HEK293 (cell line): ENCODE measurements at regions not wholly inside any gene's neighbourhood (a gene's known extent, or its start where the extent isn't known, plus 50 kb on each side); places are given as distances from the start of the nearest gene placed in this dataset.

Experiments
- CTCF ChIA-PET: fragments of 350-600 bp; formaldehyde crosslinking; extraction: SDS; loops from one replicate; lab custom pipeline; 2021; ENCODE audit warnings: antibody characterized with exemption; lab: Yijun Ruan, JAX
- POLR2A ChIA-PET: fragments of 300-600 bp; formaldehyde crosslinking; extraction: SDS; loops from one replicate; lab custom pipeline; 2020; ENCODE audit warnings: antibody characterized with exemption, inconsistent platforms; lab: Yijun Ruan, JAX
- H3K27ac ChIP-seq: fragments of 200-500 bp; sonication (Bioruptor generic); 2 replicates; pipeline ENCODE4 v1.5.1; 2014; ENCODE audit warnings: low read depth, low read length, control low read depth, inconsistent platforms; ENCODE audit errors: extremely low read depth
- H3K36me3 ChIP-seq, 2 experiments: fragments of 200-500 bp in 1 of 2; sonication (Bioruptor generic) in 1 of 2; 1 replicate in 1 of 2; 2 replicates in 1 of 2; pipeline ENCODE4 v1.5.1; 2014 to 2017; ENCODE audit warnings: inconsistent platforms in 2 of 2, low read length in 2 of 2; ENCODE audit not compliant: control insufficient read depth in 2 of 2, insufficient read depth in 1 of 2
- H3K4me1 ChIP-seq: fragments of 200-500 bp; sonication (Bioruptor generic); 2 replicates; pipeline ENCODE4 v1.5.1; 2014; ENCODE audit warnings: mild to moderate bottlenecking, low read length, inconsistent platforms; ENCODE audit not compliant: control insufficient read depth, insufficient read depth
- H3K4me3 ChIP-seq: 2 replicates; pipeline ENCODE4 v1.5.1; 2011; ENCODE audit warnings: low read depth, mild to moderate bottlenecking, control low read depth, low read length, moderate library complexity
- H3K9me3 ChIP-seq: fragments of 200-500 bp; sonication (Bioruptor generic); 2 replicates; pipeline ENCODE4 v1.5.1; 2014; ENCODE audit warnings: low read depth, low read length, inconsistent platforms; ENCODE audit not compliant: control insufficient read depth, insufficient read depth
- BCL11A ChIP-seq: fragments of 450-650 bp; formaldehyde crosslinking; IDR thresholded peaks from 2 replicates; pipeline ENCODE4 v1.5.1; 2016; ENCODE audit warnings: low read depth, missing biosample characterization, missing genetic modification characterization
- BCL11B ChIP-seq: fragments of 450-650 bp; formaldehyde crosslinking; IDR thresholded peaks from 2 replicates; pipeline ENCODE4 v1.5.1; 2016; ENCODE audit warnings: low read depth, missing biosample characterization, missing genetic modification characterization
- GFI1B ChIP-seq: fragments of 450-650 bp; formaldehyde crosslinking; IDR thresholded peaks from 2 replicates; pipeline ENCODE4 v1.5.1; 2016; ENCODE audit warnings: missing biosample characterization, missing genetic modification characterization
- GLIS1 ChIP-seq: fragments of 450-650 bp; formaldehyde crosslinking; IDR thresholded peaks from 2 replicates; pipeline ENCODE4 v1.5.1; 2016; ENCODE audit warnings: missing biosample characterization, missing genetic modification characterization
- ZBTB1 ChIP-seq: fragments of 450-650 bp; formaldehyde crosslinking; IDR thresholded peaks from 2 replicates; pipeline ENCODE4 v1.5.1; 2016; ENCODE audit warnings: missing biosample characterization, missing genetic modification characterization
- ZFP69B ChIP-seq: fragments of 450-650 bp; formaldehyde crosslinking; IDR thresholded peaks from 2 replicates; pipeline ENCODE4 v1.5.1; 2016; ENCODE audit warnings: missing biosample characterization, missing genetic modification characterization
- ZNF157 ChIP-seq: fragments of 450-650 bp; formaldehyde crosslinking; IDR thresholded peaks from 2 replicates; pipeline ENCODE4 v1.5.1; 2016; ENCODE audit warnings: missing biosample characterization, missing genetic modification characterization
- ZNF202 ChIP-seq: fragments of 450-650 bp; formaldehyde crosslinking; IDR thresholded peaks from 2 replicates; pipeline ENCODE4 v1.5.1; 2016; ENCODE audit warnings: missing biosample characterization, missing genetic modification characterization, borderline replicate concordance
- ZNF23 ChIP-seq: fragments of 450-650 bp; formaldehyde crosslinking; IDR thresholded peaks from 2 replicates; pipeline ENCODE4 v1.5.1; 2016; ENCODE audit warnings: missing biosample characterization, missing genetic modification characterization, borderline replicate concordance
- ZNF266 ChIP-seq: fragments of 450-650 bp; formaldehyde crosslinking; IDR thresholded peaks from 2 replicates; pipeline ENCODE4 v1.5.1; 2016; ENCODE audit warnings: missing biosample characterization, missing genetic modification characterization, low read depth
- ZNF473 ChIP-seq: fragments of 450-650 bp; formaldehyde crosslinking; IDR thresholded peaks from 2 replicates; pipeline ENCODE4 v1.5.1; 2017; ENCODE audit warnings: missing biosample characterization, missing genetic modification characterization
- ZNF555 ChIP-seq: fragments of 450-650 bp; formaldehyde crosslinking; conservative IDR thresholded peaks from 2 replicates; pipeline ENCODE4 v1.5.1; 2017; ENCODE audit warnings: missing biosample characterization, mild to moderate bottlenecking, missing genetic modification characterization, inconsistent platforms
- ZNF558 ChIP-seq: fragments of 450-650 bp; formaldehyde crosslinking; IDR thresholded peaks from 2 replicates; pipeline ENCODE4 v1.5.1; 2016; ENCODE audit warnings: missing biosample characterization, missing genetic modification characterization
- ZNF585B ChIP-seq: fragments of 450-650 bp; formaldehyde crosslinking; IDR thresholded peaks from 2 replicates; pipeline ENCODE4 v1.5.1; 2016; ENCODE audit warnings: missing biosample characterization, missing genetic modification characterization
- ZNF654 ChIP-seq: fragments of 450-650 bp; formaldehyde crosslinking; IDR thresholded peaks from 2 replicates; pipeline ENCODE4 v1.5.1; 2016; ENCODE audit warnings: low read depth, missing biosample characterization, missing genetic modification characterization
- ZNF658 ChIP-seq: fragments of 450-650 bp; formaldehyde crosslinking; IDR thresholded peaks from 2 replicates; pipeline ENCODE4; 2016; ENCODE audit warnings: missing biosample characterization, missing genetic modification characterization
- ZNF76 ChIP-seq: fragments of 450-650 bp; formaldehyde crosslinking; IDR thresholded peaks from 2 replicates; pipeline ENCODE4; 2016; ENCODE audit warnings: low read depth, missing biosample characterization, missing genetic modification characterization, borderline replicate concordance
- ZNF785 ChIP-seq: fragments of 450-650 bp; formaldehyde crosslinking; IDR thresholded peaks from 2 replicates; pipeline ENCODE4 v1.5.1; 2016; ENCODE audit warnings: missing biosample characterization, missing genetic modification characterization
- ZNF843 ChIP-seq: fragments of 450-650 bp; formaldehyde crosslinking; IDR thresholded peaks from 2 replicates; pipeline ENCODE4 v1.5.1; 2016; ENCODE audit warnings: missing biosample characterization, missing genetic modification characterization
- TF ChIP-seq, protein P1 (sequence below): fragments of 450-650 bp; formaldehyde crosslinking; IDR thresholded peaks from 2 replicates; pipeline ENCODE4 v1.5.1; 2016; ENCODE audit warnings: missing biosample characterization, missing genetic modification characterization

- no peak for TF ChIP-seq ZNF23 (tag by site-specific recombination)
- TF ChIP-seq ZNF658 (tag by site-specific recombination), result no peak
Measured at GRCh38 chr12:19938491-19938890, 429.8 kb upstream of the PDE3A start (continued).

DNA sequence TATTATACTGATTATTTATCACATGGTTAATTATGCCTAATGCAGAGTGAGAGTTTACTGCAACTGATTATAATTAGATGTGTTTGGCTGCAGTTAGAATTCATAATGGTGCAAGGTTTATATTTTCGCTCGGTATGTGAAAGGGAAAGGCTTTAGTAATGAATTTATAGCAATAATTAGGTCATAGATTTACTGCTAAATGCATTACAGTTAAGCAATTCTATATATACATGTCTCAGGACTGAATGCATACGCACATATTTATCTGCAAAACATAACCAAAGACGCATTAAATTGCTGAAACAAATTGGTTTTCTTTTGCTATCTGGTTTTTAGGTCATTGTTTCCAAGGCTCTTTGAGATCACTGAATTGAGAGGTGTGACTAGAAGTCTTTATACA is 428.1 kb upstream of the PDE3A start:
- POLR2A ChIA-PET, result no interaction called here
- TF ChIP-seq GLIS1 (tag by site-specific recombination), result no peak

GRCh38 chr12:19941096-19941495 is 427.2 kb upstream of the PDE3A start:
- ChIA-PET POLR2A (no interaction called here), CTCF (no interaction called here)
- H3K9me3 ChIP-seq, result no peaks in the 10 kb centered on the region
- H3K4me1 ChIP-seq, result no peaks in the 10 kb centered on the region
- TF ChIP-seq, protein P1, sequence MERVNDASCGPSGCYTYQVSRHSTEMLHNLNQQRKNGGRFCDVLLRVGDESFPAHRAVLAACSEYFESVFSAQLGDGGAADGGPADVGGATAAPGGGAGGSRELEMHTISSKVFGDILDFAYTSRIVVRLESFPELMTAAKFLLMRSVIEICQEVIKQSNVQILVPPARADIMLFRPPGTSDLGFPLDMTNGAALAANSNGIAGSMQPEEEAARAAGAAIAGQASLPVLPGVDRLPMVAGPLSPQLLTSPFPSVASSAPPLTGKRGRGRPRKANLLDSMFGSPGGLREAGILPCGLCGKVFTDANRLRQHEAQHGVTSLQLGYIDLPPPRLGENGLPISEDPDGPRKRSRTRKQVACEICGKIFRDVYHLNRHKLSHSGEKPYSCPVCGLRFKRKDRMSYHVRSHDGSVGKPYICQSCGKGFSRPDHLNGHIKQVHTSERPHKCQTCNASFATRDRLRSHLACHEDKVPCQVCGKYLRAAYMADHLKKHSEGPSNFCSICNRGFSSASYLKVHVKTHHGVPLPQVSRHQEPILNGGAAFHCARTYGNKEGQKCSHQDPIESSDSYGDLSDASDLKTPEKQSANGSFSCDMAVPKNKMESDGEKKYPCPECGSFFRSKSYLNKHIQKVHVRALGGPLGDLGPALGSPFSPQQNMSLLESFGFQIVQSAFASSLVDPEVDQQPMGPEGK, result no peak
- TF ChIP-seq GFI1B (tag by site-specific recombination) (no peak), BCL11B (tag by site-specific recombination) (no peak), ZFP69B (tag by site-specific recombination) (no peak), ZNF266 (tag by site-specific recombination) (no peak), ZNF654 (tag by site-specific recombination) (no peak), ZNF558 (no peak), ZNF843 (tag by site-specific recombination) (no peak), ZNF76 (tag by site-specific recombination) (no peak), ZNF585B (tag by site-specific recombination) (no peak), ZNF202 (tag by site-specific recombination) (no peak), ZBTB1 (tag by site-specific recombination) (no peak), BCL11A (no peak)
- no peaks in the 10 kb centered on the region for H3K36me3 ChIP-seq
- no peak overlapping the region for H3K27ac ChIP-seq
- H3K4me3 ChIP-seq, result no peak overlapping the region

More for the DNA sequence above, 428.1 kb upstream of the PDE3A start:
- CTCF ChIA-PET, result no interaction called here
- Histone ChIP-seq H3K9me3 (no peaks in the 10 kb centered on the region), H3K27ac (no peak overlapping the region), H3K36me3 (no peaks in the 10 kb centered on the region), H3K4me1 (no peaks in the 10 kb centered on the region), H3K4me3 (no peak overlapping the region)

- no peak overlapping the region for H3K4me3 ChIP-seq
- ChIA-PET CTCF (no interaction called here), POLR2A (no interaction called here)
- H3K27ac ChIP-seq, result no peak overlapping the region
- H3K4me1 ChIP-seq, result no peaks in the 10 kb centered on the region
- H3K36me3 ChIP-seq, result no peaks in the 10 kb centered on the region
- H3K9me3 ChIP-seq, result no peaks in the 10 kb centered on the region
- TF ChIP-seq ZNF785 (tag by site-specific recombination) (no peak), ZNF555 (tag by site-specific recombination) (no peak), ZNF157 (tag by site-specific recombination) (no peak), ZNF473 (tag by site-specific recombination) (no peak)
Measured at GRCh38 chr12:19945559-19946435, 422.5 kb upstream of the PDE3A start.
